Smooth muscle cell (in vitro differentiated cells): ENCODE measurements at regions not wholly inside any gene's neighbourhood (a gene's known extent, or its start where the extent isn't known, plus 50 kb on each side); places are given as distances from the start of the nearest gene placed in this dataset.

ENCODE experiments used
- DNase-seq: peaks from one replicate; lab custom pipeline; 2025; ENCODE audit not compliant: unreplicated experiment; lab: John Stamatoyannopoulos, UW
- H2AFZ ChIP-seq: fragments of 200-600 bp; sonication (generic); 2 replicates; pipeline ENCODE4 v1.6.0; 2016; ENCODE audit warnings: antibody characterized with exemption, low read depth, mild to moderate bottlenecking
- H3F3A ChIP-seq: fragments of 200-600 bp; sonication (generic); 2 replicates; pipeline ENCODE4 v1.6.0; 2017; ENCODE audit warnings: antibody characterized with exemption, low read depth
- H3K27ac ChIP-seq: fragments of 200-600 bp; sonication (generic); 2 replicates; pipeline ENCODE4 v1.5.1; 2016; ENCODE audit warnings: low read depth, mild to moderate bottlenecking
- H3K27me3 ChIP-seq: fragments of 200-600 bp; sonication (generic); 2 replicates; pipeline ENCODE4 v1.6.1; 2016; ENCODE audit warnings: low read depth, mild to moderate bottlenecking
- H3K36me3 ChIP-seq: fragments of 200-600 bp; sonication (generic); 2 replicates; pipeline ENCODE4 v1.5.1; 2016; ENCODE audit warnings: low read depth
- H3K4me1 ChIP-seq: fragments of 200-600 bp; sonication (generic); 2 replicates; pipeline ENCODE4 v1.5.1; 2016; ENCODE audit warnings: low read depth
- H3K4me2 ChIP-seq: fragments of 200-600 bp; sonication (generic); 2 replicates; pipeline ENCODE4 v1.6.0; 2016; ENCODE audit warnings: mild to moderate bottlenecking
- H3K4me3 ChIP-seq: fragments of 200-600 bp; sonication (generic); 2 replicates; pipeline ENCODE4 v1.5.1; 2016; ENCODE audit warnings: mild to moderate bottlenecking
- H3K79me2 ChIP-seq: fragments of 200-600 bp; sonication (generic); 2 replicates; pipeline ENCODE4 v1.6.0; 2016; ENCODE audit warnings: low read depth, mild to moderate bottlenecking
- H3K9ac ChIP-seq: fragments of 200-600 bp; sonication (generic); 2 replicates; pipeline ENCODE4 v1.6.0; 2016; ENCODE audit warnings: low read depth
- H3K9me3 ChIP-seq: fragments of 200-600 bp; sonication (generic); replicated peaks from 2 replicates; pipeline ENCODE4 v1.5.1; 2016; ENCODE audit warnings: low read depth
- H4K20me1 ChIP-seq: fragments of 200-600 bp; sonication (generic); 2 replicates; pipeline ENCODE4 v1.6.0; 2016; ENCODE audit warnings: low read depth
- WGBS: methylation state at CpG from one replicate; pipeline ENCODE4 v1.1.7; 2016; ENCODE audit warnings: low lambda C conversion rate; 5-methylcytosine and 5-hydroxymethylcytosine counted together
- TF ChIP-seq, protein P1 (sequence below): fragments of 200-600 bp; sonication (generic); IDR thresholded peaks from 2 replicates; pipeline ENCODE4 v1.5.1; 2017; ENCODE audit warnings: borderline replicate concordance, mild to moderate bottlenecking, antibody characterized with exemption; ENCODE audit not compliant: insufficient read depth, poor library complexity, severe bottlenecking

DNA sequence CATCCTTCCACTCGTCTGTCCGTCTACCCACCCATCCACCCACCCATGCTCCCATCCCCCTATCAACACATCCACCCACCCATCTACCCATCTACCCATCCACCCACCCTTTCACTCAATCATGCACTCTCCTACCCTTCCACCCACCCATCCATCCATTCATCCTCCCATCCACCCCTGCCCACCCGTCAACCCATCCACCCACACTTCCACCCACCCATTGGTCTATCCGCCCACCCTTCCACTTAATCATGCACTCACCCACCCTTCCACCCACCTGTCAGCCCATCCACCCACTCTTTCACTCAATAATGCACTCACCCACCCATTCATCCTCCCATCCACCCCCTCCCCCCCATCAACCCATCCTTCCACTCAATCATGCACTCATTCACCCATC is 250.0 kb upstream of the EEF2KMT start:
- no peaks in the 10 kb centered on the region for H3K4me1 ChIP-seq
- DNase-seq = no peak
- no peak overlapping the region for H3K4me3 ChIP-seq
- no peak overlapping the region for H3K4me2 ChIP-seq
- no peaks in the 10 kb centered on the region for H4K20me1 ChIP-seq
- no peaks in the 10 kb centered on the region for H3K36me3 ChIP-seq
- H3K9me3 ChIP-seq = no peaks in the 10 kb centered on the region
- no peak overlapping the region for H3K27ac ChIP-seq
- H2AFZ ChIP-seq = no peak overlapping the region
- WGBS = 82% methylated on average over 2 of the region's 4 CpGs
- no peak overlapping the region for H3K9ac ChIP-seq
- TF ChIP-seq, protein P1, sequence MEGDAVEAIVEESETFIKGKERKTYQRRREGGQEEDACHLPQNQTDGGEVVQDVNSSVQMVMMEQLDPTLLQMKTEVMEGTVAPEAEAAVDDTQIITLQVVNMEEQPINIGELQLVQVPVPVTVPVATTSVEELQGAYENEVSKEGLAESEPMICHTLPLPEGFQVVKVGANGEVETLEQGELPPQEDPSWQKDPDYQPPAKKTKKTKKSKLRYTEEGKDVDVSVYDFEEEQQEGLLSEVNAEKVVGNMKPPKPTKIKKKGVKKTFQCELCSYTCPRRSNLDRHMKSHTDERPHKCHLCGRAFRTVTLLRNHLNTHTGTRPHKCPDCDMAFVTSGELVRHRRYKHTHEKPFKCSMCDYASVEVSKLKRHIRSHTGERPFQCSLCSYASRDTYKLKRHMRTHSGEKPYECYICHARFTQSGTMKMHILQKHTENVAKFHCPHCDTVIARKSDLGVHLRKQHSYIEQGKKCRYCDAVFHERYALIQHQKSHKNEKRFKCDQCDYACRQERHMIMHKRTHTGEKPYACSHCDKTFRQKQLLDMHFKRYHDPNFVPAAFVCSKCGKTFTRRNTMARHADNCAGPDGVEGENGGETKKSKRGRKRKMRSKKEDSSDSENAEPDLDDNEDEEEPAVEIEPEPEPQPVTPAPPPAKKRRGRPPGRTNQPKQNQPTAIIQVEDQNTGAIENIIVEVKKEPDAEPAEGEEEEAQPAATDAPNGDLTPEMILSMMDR = no peak
- H3K27me3 ChIP-seq = no peaks in the 10 kb centered on the region
- H3F3A ChIP-seq = no peaks in the 10 kb centered on the region
- H3K79me2 ChIP-seq = no peaks in the 10 kb centered on the region

DNA sequence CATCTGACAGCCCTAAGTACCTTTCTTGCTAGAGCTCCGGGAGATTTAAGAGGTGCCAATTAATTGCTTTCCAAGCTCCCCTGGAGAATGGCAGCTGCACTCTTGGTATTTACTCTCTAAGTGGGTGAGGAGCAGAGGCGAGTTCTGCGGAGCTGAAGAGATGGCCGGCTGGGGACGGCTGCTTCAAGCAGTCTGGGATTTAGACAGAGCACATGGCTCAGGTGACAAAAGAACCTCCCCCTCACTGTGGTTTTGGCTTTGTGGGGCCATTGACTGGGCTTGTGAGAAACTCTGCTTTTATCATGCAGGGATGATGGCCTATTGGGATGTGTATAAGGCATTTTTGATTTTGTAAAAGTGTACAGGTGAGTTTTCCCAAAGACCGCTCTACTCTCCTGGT is 239.3 kb upstream of the EEF2KMT start:
- Histone ChIP-seq H3K79me2 (no peaks in the 10 kb centered on the region), H3K9me3 (no peaks in the 10 kb centered on the region), H3K4me1 (no peaks in the 10 kb centered on the region), H3K27ac (no peak overlapping the region), H3K27me3 (no peaks in the 10 kb centered on the region), H3K4me3 (no peak overlapping the region), H3K36me3 (no peaks in the 10 kb centered on the region), H4K20me1 (no peaks in the 10 kb centered on the region), H3K9ac (no peak overlapping the region), H3F3A (no peaks in the 10 kb centered on the region), H2AFZ (no peak overlapping the region), H3K4me2 (no peak overlapping the region)
- TF ChIP-seq, protein P1 = no peak
- WGBS = 80% methylated on average over 6 of the region's 6 CpGs
- no peak for DNase-seq

DNA sequence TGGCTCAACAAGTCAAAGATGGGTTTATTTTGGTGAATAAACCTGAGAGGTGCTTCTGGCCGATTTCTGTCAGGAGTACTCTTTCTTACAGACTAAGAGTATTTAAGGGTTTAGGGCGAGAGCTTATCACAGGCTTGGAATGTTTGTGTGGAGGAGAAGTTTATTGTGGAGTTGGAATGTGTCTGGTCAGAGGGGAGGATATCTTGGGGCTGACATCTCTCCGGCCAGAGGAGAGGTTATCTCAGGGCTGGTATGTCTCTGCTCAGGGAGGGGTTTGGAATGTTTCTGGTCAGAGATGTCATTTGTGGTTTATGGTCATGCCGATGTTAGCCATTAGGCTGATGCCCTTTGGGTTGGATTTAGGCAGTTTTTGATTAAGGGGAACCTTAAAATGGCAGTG is 236.4 kb upstream of the EEF2KMT start:
- Histone ChIP-seq H3K4me1 (no peaks in the 10 kb centered on the region), H3K4me3 (no peak overlapping the region), H3K4me2 (no peak overlapping the region), H3F3A (no peaks in the 10 kb centered on the region), H3K36me3 (no peaks in the 10 kb centered on the region), H2AFZ (no peak overlapping the region), H3K9ac (no peak overlapping the region), H3K27ac (no peak overlapping the region), H3K9me3 (no peaks in the 10 kb centered on the region), H3K27me3 (no peaks in the 10 kb centered on the region), H3K79me2 (no peaks in the 10 kb centered on the region), H4K20me1 (no peaks in the 10 kb centered on the region)
- no peak for DNase-seq
- TF ChIP-seq, protein P1 = no peak
- 46% methylated on average over 4 of the region's 4 CpGs for WGBS

DNA sequence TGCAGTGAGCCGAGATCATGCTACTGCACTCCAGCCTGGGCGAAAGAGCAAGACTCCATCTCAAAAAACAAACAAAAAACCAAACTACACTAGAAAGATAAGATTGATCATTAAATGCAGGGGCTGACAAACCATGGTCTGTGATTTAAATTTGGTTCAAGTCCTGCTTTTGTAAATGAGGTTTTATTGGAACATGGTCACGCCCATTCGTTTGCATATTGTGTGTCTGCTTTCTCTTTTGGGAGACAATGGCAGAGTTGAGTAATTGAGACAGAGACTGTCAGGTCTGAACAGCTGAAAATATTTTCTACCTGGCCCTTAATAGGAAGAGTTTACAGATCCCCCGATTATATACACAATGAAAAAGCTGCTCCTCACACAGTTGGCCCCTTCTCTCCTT is 235.5 kb upstream of the EEF2KMT start:
- Histone ChIP-seq H2AFZ (no peak overlapping the region), H3K9ac (no peak overlapping the region), H3K9me3 (no peaks in the 10 kb centered on the region), H3K4me3 (no peak overlapping the region), H3F3A (no peaks in the 10 kb centered on the region), H4K20me1 (no peaks in the 10 kb centered on the region), H3K79me2 (no peaks in the 10 kb centered on the region), H3K27ac (no peak overlapping the region), H3K4me1 (no peaks in the 10 kb centered on the region), H3K4me2 (no peak overlapping the region), H3K27me3 (no peaks in the 10 kb centered on the region), H3K36me3 (no peaks in the 10 kb centered on the region)
- no peak for DNase-seq
- TF ChIP-seq, protein P1 = no peak
- WGBS = 94% methylated on average over 5 of the region's 5 CpGs
